ENCODE measurements at regions not wholly inside any gene's neighbourhood (a gene's known extent, or its start where the extent isn't known, plus 50 kb on each side); places are given as distances from the start of the nearest gene placed in this dataset.

GRCh38 chr4:59200992-59201391 is 1999.1 kb upstream of the ADGRL3 start:
- no peak for DNase-seq (ENCODE audit: extremely low spot score, unreplicated experiment)
- TF ChIP-seq, protein P1, sequence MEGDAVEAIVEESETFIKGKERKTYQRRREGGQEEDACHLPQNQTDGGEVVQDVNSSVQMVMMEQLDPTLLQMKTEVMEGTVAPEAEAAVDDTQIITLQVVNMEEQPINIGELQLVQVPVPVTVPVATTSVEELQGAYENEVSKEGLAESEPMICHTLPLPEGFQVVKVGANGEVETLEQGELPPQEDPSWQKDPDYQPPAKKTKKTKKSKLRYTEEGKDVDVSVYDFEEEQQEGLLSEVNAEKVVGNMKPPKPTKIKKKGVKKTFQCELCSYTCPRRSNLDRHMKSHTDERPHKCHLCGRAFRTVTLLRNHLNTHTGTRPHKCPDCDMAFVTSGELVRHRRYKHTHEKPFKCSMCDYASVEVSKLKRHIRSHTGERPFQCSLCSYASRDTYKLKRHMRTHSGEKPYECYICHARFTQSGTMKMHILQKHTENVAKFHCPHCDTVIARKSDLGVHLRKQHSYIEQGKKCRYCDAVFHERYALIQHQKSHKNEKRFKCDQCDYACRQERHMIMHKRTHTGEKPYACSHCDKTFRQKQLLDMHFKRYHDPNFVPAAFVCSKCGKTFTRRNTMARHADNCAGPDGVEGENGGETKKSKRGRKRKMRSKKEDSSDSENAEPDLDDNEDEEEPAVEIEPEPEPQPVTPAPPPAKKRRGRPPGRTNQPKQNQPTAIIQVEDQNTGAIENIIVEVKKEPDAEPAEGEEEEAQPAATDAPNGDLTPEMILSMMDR (conservative IDR thresholded peaks at IDR 0.05) = no peak
- Mint-ChIP-seq H3K9me3 (peaks cover 5% of the 10 kb centered on the region), H3K27me3 (no peaks in the 10 kb centered on the region), H3K4me1 (ENCODE audit: unreplicated experiment) (peaks cover 15% of the 10 kb centered on the region), H3K36me3 (no peaks in the 10 kb centered on the region), H3K4me3 (no peak overlapping the region), H3K27ac (no peak overlapping the region)

GRCh38 chr4:59217910-59218631 is 1982.1 kb upstream of the ADGRL3 start:
- TF ChIP-seq, protein P1 (conservative IDR thresholded peaks at IDR 0.05) = no peak
- Mint-ChIP-seq H3K27ac (no peak overlapping the region), H3K4me1 (ENCODE audit: unreplicated experiment) (peaks cover 4% of the 10 kb centered on the region)

DNA sequence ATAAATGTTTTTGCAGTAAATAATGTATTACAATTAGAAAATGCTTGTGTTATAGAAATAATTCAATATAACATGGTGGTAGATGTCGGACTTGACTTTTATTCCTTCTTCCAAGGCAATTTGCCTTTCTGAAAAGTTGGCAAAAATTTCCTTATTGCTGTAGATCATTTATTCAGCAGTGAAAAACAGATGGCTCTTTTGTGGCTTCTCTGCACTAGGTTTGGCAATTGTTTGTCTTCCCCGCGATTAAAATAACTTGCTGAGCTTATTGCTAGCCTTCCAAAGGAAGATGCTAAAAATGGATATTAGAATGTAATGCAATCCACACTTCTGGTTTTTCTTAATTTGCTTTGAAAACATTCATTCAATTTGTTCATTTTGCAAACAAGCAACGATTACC is 1977.9 kb upstream of the ADGRL3 start:
- no peaks in the 10 kb centered on the region for H3K27me3 Mint-ChIP-seq
- no peaks in the 10 kb centered on the region for H3K36me3 Mint-ChIP-seq
- TF ChIP-seq, protein P1 (conservative IDR thresholded peaks at IDR 0.05) = no peak

More at GRCh38 chr4:59217910-59218631, 1982.1 kb upstream of the ADGRL3 start:
- DNase-seq (ENCODE audit: extremely low spot score, unreplicated experiment) = no peak
- no peak overlapping the region for H3K4me3 Mint-ChIP-seq
- no peaks in the 10 kb centered on the region for H3K36me3 Mint-ChIP-seq
- peaks cover 4% of the 10 kb centered on the region for H3K9me3 Mint-ChIP-seq
- H3K27me3 Mint-ChIP-seq = no peaks in the 10 kb centered on the region

GRCh38 chr4:59223292-59223941 is 1976.7 kb upstream of the ADGRL3 start:
- TF ChIP-seq, protein P1 (conservative IDR thresholded peaks at IDR 0.05) = no peak
- no peak for DNase-seq (ENCODE audit: extremely low spot score, unreplicated experiment)
- no peak overlapping the region for H3K27ac Mint-ChIP-seq
- H3K27me3 Mint-ChIP-seq = no peaks in the 10 kb centered on the region
- no peaks in the 10 kb centered on the region for H3K36me3 Mint-ChIP-seq
- H3K4me3 Mint-ChIP-seq = no peak overlapping the region
- peaks cover 4% of the 10 kb centered on the region for H3K9me3 Mint-ChIP-seq
- H3K4me1 Mint-ChIP-seq (ENCODE audit: unreplicated experiment) = peaks cover 4% of the 10 kb centered on the region

More for the DNA sequence above, 1977.9 kb upstream of the ADGRL3 start:
- Mint-ChIP-seq H3K9me3 (peaks cover 4% of the 10 kb centered on the region), H3K4me1 (ENCODE audit: unreplicated experiment) (peaks cover 4% of the 10 kb centered on the region), H3K4me3 (no peak overlapping the region), H3K27ac (no peak overlapping the region)
- DNase-seq (ENCODE audit: extremely low spot score, unreplicated experiment) = no peak

DNA sequence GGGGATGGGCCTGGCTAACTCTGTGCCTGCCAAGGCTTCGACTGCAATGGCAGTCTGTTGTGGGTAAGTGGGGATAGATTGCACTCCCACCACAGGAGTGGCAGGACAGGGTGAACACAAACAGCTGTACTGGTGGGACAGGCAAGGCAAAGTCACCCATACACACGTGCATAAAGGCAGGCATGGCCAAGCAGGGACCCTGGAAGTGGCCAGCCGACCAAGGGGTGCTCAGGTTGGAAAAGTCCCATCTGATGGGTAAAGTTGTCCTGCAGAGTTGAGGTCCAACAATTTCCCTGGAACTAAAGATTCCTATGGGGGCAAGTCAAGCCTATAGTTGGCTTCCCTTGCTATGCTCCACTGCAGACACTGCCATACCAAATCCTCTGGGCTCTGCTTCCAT is 1961.9 kb upstream of the ADGRL3 start:
- DNase-seq (ENCODE audit: extremely low spot score, unreplicated experiment) = peak; percentile 53
- TF ChIP-seq, protein P1 (conservative IDR thresholded peaks at IDR 0.05) = no peak
- no peaks in the 10 kb centered on the region for H3K27me3 Mint-ChIP-seq
- H3K4me3 Mint-ChIP-seq = no peak overlapping the region
- no peaks in the 10 kb centered on the region for H3K36me3 Mint-ChIP-seq
- H3K4me1 Mint-ChIP-seq (ENCODE audit: unreplicated experiment) = peaks cover 5% of the 10 kb centered on the region
- no peaks in the 10 kb centered on the region for H3K9me3 Mint-ChIP-seq
- H3K27ac Mint-ChIP-seq = no peak overlapping the region

Measured in type B pancreatic cell (in vitro differentiated cells).